ENCODE measurements at regions not wholly inside any gene's neighbourhood (a gene's known extent, or its start where the extent isn't known, plus 50 kb on each side); places are given as distances from the start of the nearest gene placed in this dataset.

- Histone ChIP-seq H3K4me3 (ENCODE audit: low read length in 3 of 3) (no peak overlapping the region), H3K27me3 (ENCODE audit: control insufficient read depth, insufficient read depth, low read length) (no peaks in the 10 kb centered on the region), H3K27ac (ENCODE audit: low read depth in 2 of 2, low read length in 2 of 2) (no peak overlapping the region), H3K9me3 (ENCODE audit: control insufficient read depth in 2 of 3, insufficient read depth in 1 of 3, low read length in 3 of 3) (peaks cover 0 to 7% (median 0%) of the 10 kb centered on the region in 3 donors), H3K4me1 (ENCODE audit: control insufficient read depth in 2 of 3, insufficient read depth in 2 of 3, low read depth in 1 of 3, low read length in 3 of 3) (no peaks in the 10 kb centered on the region), H3K36me3 (ENCODE audit: control insufficient read depth in 2 of 3, insufficient read depth in 3 of 3, low read length in 3 of 3) (no peaks in the 10 kb centered on the region), H3K9ac (ENCODE audit: low read length in 3 of 3) (no peak overlapping the region)
- no peak for TF ChIP-seq CTCF (IDR thresholded peaks at IDR 0.05; ENCODE audit: borderline replicate concordance, extremely low read depth, insufficient read depth)
- DNase-seq (no peak), FAIRE-seq (no peak)
- intact Hi-C loops (cut with DNase I) = no loop called here
Measured at GRCh38 chr2:175431101-175431946, 249.8 kb upstream of the ATP5MC3 start.

GRCh38 chr2:175430236-175430635 is 248.7 kb upstream of the ATP5MC3 start:
- Histone ChIP-seq H3K27me3 (ENCODE audit: control insufficient read depth, insufficient read depth, low read length) (no peaks in the 10 kb centered on the region), H3K4me3 (ENCODE audit: low read length in 3 of 3) (no peak overlapping the region), H3K9ac (ENCODE audit: low read length in 3 of 3) (no peak overlapping the region), H3K4me1 (ENCODE audit: control insufficient read depth in 2 of 3, insufficient read depth in 2 of 3, low read depth in 1 of 3, low read length in 3 of 3) (no peaks in the 10 kb centered on the region), H3K27ac (ENCODE audit: low read depth in 2 of 2, low read length in 2 of 2) (no peak overlapping the region), H3K9me3 (ENCODE audit: control insufficient read depth in 2 of 3, insufficient read depth in 1 of 3, low read length in 3 of 3) (peaks cover 0 to 7% (median 0%) of the 10 kb centered on the region in 3 donors), H3K36me3 (ENCODE audit: control insufficient read depth in 2 of 3, insufficient read depth in 3 of 3, low read length in 3 of 3) (no peaks in the 10 kb centered on the region)
- TF ChIP-seq CTCF (IDR thresholded peaks at IDR 0.05; ENCODE audit: borderline replicate concordance, extremely low read depth, insufficient read depth) = no peak
- intact Hi-C loops (cut with DNase I) = no loop called here
- no peak for FAIRE-seq
- DNase-seq = no peak

- Histone ChIP-seq H3K9ac (ENCODE audit: low read length in 3 of 3) (no peak overlapping the region), H3K27ac (ENCODE audit: low read depth in 2 of 2, low read length in 2 of 2) (no peak overlapping the region), H3K4me3 (ENCODE audit: low read length in 3 of 3) (no peak overlapping the region), H3K27me3 (ENCODE audit: control insufficient read depth, insufficient read depth, low read length) (no peaks in the 10 kb centered on the region), H3K36me3 (ENCODE audit: control insufficient read depth in 2 of 3, insufficient read depth in 3 of 3, low read length in 3 of 3) (no peaks in the 10 kb centered on the region), H3K9me3 (ENCODE audit: control insufficient read depth in 2 of 3, insufficient read depth in 1 of 3, low read length in 3 of 3) (no peaks in the 10 kb centered on the region), H3K4me1 (ENCODE audit: control insufficient read depth in 2 of 3, insufficient read depth in 2 of 3, low read depth in 1 of 3, low read length in 3 of 3) (no peaks in the 10 kb centered on the region)
- intact Hi-C loops (cut with DNase I) = no loop called here
- no peak for DNase-seq
- FAIRE-seq = no peak
- no peak for TF ChIP-seq CTCF (IDR thresholded peaks at IDR 0.05; ENCODE audit: borderline replicate concordance, extremely low read depth, insufficient read depth)
Measured at GRCh38 chr2:175418224-175418835, 236.8 kb upstream of the ATP5MC3 start.

All from kidney (tissue), 13 donors.